HEK293 (cell line): ENCODE measurements at regions not wholly inside any gene's neighbourhood (a gene's known extent, or its start where the extent isn't known, plus 50 kb on each side); places are given as distances from the start of the nearest gene placed in this dataset.

Experiments
- ZBTB48 ChIP-seq: fragments of 450-650 bp; formaldehyde crosslinking; IDR thresholded peaks from 2 replicates; pipeline ENCODE4 v1.5.1; 2016; ENCODE audit warnings: missing biosample characterization, missing genetic modification characterization
- ZNF311 ChIP-seq: fragments of 450-650 bp; formaldehyde crosslinking; IDR thresholded peaks from 2 replicates; pipeline ENCODE4 v1.5.1; 2017; ENCODE audit warnings: missing biosample characterization, missing genetic modification characterization, borderline replicate concordance

DNA sequence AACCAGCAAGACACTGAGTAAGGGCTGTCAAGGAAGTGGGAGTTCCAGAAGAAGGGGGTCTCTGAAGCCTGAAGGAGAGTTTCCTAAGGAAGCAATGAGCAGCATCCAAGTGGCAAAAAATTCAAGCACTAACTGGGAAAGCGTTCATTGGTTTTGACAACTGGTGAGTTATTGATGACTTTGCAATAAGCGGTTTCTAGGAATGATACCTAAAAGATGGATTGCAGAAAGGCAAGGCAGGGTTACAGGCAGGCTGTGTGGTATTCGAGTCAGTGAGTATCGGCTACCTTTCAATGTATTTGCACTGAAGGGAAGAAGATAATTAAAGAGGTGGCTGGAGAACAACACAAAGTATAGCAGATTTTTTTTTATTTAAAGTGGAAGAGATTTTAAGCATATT is 59.3 kb upstream of the NCAM1 start:
- TF ChIP-seq ZBTB48 (tag by site-specific recombination) (no peak), ZNF311 (tag by site-specific recombination) (no peak)
